ENCODE measurements at regions not wholly inside any gene's neighbourhood (a gene's known extent, or its start where the extent isn't known, plus 50 kb on each side); places are given as distances from the start of the nearest gene placed in this dataset.

DNA sequence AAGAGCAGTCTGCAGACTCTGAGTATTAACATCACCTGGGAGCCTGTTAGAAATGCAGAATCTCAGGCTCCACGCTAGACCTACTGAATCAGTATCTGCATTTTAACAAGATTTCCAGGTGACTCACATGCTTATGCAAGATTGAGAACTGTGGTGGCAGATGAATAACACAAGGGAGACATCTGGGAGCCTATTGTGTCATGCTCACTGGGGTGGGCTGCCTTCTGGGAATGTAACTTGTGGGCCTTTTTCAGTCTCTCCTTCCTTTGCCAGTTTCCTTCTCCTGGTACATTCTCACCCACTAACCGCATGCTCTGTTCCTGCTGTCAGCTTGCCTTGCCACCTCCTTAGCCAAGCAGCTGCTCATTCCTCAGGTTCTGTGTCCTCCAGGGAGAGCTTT lies 176.6 kb upstream of the C9orf72 start:
- peak; percentile 88 for DNase-seq (ENCODE audit: low read depth)

DNA sequence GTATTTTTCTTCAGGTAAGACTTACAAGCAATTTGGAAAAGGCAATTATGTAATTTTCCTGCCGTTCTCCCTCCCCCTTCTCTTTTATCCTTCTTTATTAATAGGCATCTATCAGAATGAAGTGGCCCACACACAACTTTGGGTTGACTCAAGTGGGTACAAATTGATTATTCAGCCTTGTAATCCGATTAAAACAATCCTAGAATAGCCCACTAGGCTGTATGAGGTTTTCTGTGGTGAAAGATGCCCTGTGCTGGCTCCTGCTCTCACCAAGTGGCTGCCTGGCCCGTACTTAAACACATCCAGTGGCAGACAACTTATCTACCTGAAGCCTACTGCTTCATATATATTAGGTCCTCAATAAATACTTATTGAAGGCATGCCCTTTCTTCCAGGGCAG lies 177.3 kb upstream of the C9orf72 start:
- no peak for DNase-seq (ENCODE audit: low read depth)

DNA sequence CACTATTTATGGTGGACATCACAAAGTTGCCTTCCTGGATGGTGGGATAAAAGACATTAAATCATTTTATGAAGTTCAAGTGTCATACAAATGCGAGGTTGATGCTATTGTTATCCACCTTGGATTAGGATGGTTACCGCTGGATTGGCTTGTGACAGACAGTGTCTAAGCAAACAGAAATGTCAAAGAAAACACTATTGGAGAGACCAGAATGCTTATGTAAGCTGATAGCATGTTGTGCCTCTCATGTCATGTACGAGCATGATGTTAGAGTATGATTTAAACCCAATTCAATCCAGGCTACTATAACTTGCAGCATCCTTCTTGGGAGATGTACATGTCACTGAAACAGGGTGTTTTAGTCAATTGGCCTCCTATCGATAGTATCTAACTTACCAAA lies 178.8 kb upstream of the C9orf72 start:
- no peak for DNase-seq (ENCODE audit: low read depth)

DNA sequence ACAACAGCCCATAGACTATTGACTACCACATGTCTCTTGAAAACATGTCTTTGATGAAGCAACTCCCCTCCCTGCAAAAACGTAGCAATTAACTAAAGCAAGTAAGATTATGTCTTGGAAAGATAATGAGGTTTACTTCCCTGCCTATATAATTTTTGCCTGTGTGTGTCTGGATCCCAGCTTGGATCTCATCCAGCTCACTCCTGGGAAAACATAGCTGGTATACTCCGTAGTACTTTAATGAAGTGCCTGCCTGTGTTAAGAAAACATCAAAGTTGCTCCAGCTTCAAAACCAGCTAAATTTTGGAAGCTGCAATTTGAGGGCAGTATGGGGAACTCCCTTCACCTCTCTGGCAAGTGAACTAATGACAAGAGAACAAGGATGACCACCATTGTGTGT lies 182.6 kb upstream of the C9orf72 start:
- DNase-seq (ENCODE audit: low read depth): no peak

DNA sequence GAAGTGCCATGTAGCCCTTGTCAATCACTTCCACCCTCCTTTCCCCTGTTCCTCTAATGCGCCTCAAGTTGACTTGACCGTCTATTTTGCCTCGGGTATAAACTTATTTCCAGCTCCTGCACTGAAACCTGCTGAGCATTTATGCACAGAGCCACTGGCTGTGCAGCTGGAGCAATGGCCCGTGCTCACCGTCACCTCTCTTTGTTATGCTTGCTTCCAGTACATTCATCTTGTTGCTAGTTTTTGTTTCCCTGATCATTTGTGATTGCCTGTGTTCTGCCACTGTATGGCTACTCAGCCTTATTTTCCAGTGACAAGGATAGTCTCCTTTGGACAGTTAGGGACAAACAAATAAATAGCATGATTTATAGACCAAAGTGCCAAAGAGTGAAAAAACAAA lies 183.1 kb upstream of the C9orf72 start:
- DNase-seq (ENCODE audit: low read depth): no peak

DNA sequence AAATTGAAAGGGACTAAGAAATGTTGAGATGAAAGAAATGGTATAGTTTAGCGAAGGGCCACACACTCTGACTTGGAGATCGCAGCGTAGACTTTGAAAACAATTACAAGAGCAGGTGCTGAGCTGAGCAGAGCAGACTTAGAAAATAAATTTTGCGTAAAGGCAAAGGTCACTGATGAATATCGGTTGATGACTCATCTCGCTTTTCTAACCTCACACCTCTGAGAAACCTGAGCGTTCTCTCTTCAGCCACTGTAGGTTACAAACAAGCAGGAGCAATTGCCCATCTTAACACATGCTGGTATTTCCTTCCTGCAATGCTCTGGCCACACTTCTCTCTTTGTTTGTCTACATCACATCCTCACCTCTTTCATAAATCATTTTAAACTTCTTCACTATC lies 190.6 kb upstream of the C9orf72 start:
- DNase-seq (ENCODE audit: low read depth): no peak

DNA sequence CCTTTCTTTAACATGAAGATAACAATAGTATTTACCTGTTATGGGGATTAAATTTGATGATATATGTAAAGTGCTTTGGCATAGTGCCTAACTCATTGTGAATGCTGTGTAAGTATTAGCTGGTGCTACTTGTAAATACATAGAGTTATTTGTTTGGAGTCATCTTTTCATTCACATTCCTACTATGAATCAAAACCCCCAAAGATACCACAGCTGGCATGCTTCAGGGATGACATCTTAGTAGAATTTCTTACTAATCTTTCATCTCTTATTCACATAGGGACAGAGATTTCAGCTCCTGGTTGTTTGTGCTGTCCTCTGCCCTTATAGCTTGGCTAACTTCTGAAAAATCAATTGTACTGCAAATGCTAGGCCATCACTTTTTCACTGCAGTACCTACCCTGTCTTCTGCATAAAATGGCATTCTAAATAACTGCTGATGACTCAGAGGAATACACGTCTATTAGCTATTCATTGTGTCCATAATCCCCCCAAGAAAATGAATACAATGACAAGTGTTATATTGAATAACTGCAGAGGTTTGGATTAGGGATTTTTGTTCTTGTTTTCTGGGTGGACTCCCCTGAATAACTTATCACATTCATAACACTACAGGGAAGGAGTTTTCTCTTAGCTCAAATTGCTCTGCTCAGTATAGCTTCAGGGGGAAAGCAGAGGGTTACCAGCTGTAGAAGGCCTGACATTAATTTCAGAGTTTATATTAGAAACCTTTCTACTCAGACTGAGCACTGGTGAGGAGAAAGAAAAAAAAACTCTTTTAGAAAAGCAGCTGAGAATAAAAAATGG lies 192.2 kb upstream of the C9orf72 start:
- DNase-seq (ENCODE audit: low read depth): peak; percentile 75

DNA sequence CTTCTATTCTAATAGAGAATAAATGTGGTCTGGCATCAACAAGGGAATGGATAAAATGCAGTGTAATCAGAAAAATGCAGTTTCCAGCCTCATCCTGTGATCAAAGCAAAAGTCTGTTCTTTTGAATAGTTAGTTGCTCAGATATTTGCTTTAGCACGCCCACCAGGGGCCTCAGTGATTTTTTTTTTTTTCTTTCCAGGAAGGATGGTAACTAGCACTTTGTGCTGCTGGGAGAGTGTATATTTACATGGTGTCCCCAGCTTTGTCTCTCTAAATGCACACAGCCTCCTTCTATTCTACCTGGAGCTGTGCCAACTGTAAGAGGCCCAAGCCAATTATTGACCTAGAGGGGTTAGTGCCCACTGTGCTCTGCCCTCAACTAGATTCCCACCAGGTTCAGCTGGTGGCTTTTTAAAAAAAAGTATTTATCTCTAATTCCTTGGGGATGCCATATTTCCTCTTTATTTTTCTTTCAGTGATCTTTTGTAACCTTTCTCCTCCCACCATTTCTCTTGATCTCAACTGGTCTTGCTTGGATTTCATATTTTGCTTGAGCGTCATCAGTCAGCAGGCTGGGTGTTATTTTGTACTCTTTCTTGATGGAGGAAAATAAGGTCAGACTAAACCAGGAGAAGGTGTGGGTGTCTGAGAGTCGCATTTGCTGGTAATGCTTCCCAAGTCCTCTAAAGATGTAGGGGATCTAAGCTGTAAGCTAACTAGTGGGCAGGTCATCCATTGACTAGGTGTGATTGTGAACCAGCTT lies 193.0 kb upstream of the C9orf72 start:
- no peak for DNase-seq (ENCODE audit: low read depth)

DNA sequence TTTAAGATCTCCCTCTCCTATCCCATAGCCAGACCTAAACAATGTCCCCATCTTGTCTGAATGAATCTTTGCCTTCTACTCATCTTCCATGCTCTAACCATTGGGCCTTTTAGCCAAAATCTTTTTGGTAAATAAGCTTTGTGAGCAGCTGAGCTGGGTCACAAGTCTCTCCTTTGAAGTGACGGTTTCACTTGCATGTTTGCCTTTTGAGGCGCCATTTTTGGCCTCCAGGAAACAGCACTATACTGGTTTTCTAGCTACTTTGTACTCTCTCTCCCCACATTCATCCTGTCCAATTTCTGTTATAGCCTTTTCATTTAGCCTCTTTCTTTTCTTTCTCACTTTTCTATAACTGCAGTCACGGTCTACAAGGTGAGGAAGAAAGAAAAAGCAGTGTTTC lies 195.5 kb upstream of the C9orf72 start:
- DNase-seq (ENCODE audit: low read depth): no peak

DNA sequence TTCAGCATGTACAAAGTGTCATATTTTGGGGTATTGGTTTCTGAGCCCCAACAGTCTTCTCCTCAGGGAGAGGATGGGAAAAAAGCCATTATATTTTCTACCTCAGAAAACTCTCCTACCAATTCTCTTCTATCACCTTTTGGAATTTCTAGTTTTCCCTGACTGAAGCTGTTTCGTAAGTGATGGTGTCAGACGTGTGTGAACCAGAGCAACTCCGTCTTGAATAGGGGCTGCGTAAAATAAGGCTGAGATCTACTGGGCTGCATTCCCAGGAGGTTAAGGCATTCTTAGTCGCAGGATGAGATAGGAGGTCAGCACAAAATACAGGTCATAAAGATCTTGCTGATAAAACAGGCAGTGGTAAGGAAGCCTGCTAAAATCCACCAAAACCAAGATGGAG lies 197.3 kb upstream of the C9orf72 start:
- DNase-seq (ENCODE audit: low read depth): no peak

DNA sequence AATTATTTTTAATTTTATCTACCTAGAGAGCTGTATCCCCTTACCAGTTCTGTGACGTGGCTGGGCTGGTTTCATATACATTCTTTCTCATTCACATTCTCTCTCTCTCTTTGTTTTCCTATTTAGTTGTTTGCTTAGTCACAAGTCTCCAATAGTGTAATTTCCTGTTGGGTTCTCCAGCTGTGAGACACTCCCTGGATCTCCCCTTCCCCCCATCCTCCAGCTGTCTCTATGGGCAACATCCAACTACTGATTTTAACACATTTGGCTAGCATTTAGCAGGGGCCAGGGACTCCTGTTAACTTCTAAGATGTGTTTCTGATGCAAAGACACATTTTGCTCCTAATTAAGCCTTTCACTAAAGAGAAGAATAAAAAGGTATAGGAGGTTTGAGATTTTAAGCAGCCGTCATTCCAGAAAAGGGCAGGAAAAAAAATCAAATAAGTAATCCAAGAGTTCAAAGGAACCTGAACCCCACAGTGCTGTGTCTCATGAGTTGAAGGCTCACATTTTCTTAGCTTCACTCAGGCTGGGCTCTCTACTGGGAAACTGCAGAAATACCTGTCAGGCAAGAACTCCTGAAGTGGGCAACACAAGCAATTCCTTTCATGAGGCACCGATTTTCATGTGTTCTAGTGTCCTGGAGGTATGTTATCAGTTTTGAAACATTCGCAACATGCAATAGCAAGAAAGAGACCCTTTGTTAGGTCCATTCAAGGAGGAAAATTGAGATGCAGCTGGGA lies 198.7 kb upstream of the C9orf72 start:
- peak; percentile 94 for DNase-seq (ENCODE audit: low read depth)

DNA sequence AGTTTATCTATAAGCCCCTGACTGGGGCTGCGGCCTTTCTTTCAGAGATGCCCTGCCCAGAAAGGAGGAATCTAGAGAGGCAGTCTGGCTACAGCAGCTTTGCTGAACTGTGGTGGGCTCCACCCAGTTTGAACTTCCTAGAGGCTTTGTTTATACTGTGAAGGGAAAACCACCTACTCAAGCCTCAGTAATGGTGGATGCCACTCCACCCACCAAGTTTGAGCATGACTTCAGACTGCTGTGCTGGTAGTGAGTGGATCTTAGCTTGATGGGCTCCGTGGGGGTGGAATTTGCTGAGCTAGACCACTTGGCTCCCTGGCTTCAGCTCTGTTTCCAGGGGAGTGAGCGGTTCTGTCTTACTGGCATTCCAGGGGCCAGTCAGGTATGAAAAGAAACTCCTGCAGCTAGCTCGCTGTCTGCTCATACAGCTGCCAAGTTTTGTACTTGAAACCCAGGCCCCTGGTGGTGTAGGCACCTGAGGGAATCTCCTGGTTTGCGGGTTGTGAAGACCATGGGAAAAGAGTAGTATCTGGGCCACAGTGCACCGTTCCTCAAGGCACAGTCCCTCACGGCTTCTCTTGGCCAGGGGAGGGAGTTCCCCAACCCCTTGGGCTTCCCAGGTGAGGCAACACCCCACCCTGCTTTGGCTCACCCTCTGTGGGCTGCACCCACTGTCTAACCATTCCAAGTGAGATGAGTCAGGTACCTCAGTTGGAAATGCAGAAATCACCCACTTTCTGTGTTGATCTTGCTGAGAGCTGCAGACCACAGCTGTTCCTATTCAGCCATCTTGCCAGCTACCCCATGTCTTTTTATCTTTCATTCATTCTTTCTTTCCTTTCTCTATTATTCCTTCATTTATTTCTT lies 211.8 kb upstream of the C9orf72 start:
- peak; percentile 82 for DNase-seq (ENCODE audit: low read depth)

DNA sequence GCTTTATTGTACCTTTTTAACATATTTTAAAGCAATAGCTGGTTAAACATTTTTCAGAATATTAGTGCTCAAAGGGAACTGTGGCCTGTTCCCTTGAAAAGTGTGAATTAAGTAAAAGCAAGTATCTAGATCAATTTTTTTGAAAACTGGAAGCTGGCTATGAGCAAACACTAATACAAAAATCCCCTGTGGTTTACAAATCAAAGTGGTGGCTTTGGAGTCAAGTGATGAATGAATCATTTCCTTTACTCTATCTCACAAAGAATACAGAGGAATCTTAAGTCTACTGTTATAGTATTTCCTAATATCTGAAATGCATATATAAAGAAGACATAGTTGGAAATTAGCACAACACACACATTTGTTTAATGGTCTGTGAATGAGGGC lies 212.4 kb upstream of the C9orf72 start:
- peak; percentile 80 for DNase-seq (ENCODE audit: low read depth)

DNA sequence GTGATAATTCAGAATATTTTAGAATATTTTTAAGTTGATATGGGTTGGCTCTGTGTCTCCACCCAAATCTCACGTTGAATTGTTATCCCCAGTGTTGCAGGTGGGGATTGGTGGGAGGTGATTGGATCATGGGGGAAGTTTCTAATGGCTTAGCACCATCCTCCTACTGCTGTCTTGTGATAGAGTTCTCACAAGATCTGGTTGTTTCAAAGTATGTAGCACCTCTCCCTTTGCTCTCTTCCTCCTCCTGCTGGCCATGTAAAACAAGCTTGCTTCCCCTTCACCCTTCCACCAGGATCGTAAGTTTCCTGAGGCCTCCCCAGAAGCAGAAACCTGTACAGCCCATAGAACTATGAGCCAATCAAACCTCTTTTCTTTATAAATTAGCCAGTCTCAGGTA lies 214.6 kb upstream of the C9orf72 start:
- peak; percentile 45 for DNase-seq (ENCODE audit: low read depth)

DNA sequence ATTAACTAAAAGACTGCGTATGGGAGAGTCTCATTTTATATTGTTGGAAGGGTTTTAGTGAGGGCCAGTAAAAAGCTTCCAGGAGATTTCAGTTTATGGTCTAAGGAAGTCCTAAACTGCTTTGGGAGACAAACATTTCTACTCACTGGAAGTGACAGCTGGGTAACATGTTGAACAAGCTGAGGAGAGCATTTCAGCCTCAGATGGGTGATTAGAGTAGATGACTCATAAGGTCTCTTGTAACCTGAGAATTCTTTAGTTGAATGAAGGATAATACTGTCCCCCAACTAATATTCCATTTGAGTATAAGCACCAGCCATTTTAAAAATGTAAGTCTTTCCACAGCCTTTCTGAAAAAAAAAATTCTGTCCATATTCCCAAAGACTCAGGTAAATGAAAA lies 218.0 kb upstream of the C9orf72 start:
- peak; percentile 93 for DNase-seq (ENCODE audit: low read depth)

DNA sequence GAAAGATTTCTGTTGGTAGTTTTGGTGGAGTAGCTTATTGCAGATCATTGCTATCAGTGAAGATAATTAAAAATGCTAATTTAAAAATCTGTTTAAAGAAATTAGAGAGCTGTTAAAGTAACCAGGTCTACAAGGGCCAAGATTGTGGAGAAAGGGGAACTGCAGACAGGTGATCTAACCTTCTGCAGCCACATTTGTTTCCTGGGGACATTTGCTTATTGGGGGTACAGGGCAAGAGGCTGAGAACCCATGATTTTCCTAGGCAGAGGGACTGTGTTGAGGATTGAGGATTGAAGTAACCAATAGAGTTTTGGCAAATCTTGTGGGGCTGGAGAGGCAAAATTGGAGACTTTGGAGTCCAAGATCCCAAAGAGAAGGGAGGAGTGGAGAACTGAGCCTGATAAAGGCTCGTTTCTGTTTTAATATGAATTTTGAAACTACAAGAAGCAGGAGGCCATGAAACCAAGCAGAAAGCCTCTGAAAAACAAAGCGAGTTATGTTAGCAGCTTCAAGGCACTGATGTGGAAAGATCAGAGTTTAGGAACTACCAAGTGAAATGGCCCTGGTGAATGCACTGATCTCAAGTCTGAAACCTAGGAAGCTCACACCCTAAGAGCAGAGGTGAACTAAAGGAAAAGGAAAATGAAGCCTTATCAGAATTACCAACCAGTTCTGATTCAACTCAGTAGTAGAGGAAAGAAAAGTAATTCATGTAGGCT lies 219.8 kb upstream of the C9orf72 start:
- no peak for DNase-seq (ENCODE audit: low read depth)

DNA sequence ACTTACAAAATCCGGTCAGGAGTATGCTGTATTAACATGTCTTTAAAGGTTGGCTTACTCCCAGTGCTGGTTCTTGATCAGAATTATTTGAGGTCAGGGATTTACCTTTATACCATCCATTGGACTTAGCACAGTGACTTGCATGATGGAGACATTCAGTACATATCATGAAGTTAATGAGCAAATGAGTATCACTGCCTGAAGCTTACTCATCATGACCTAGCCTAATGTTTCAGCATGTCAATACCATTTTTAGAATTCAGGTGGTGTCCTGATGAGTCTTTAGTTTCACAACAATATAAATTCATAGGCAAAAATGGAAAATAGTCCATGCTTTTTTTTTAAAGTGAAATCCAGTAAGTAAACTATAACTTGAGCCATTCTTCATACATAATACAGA lies 226.0 kb upstream of the C9orf72 start:
- peak; percentile 37 for DNase-seq (ENCODE audit: low read depth)

DNA sequence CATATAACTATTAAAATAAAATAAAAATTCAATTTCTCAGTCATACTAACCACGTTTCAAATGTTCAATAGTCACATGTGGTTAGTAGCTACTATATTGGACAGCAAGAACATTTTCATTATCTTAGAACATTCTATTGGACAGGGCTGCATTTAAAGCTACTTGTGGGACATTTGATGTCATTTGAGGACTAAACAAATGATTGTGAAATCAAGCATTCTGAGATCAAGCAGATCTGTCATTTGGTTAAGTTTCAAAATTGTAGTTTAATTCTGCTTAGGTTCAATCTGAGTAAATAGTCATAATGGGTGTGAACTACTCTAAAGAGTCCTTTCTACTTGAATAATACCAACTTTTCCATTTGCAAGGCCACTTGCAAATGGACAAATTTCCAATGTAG lies 226.9 kb upstream of the C9orf72 start:
- DNase-seq (ENCODE audit: low read depth): no peak

DNA sequence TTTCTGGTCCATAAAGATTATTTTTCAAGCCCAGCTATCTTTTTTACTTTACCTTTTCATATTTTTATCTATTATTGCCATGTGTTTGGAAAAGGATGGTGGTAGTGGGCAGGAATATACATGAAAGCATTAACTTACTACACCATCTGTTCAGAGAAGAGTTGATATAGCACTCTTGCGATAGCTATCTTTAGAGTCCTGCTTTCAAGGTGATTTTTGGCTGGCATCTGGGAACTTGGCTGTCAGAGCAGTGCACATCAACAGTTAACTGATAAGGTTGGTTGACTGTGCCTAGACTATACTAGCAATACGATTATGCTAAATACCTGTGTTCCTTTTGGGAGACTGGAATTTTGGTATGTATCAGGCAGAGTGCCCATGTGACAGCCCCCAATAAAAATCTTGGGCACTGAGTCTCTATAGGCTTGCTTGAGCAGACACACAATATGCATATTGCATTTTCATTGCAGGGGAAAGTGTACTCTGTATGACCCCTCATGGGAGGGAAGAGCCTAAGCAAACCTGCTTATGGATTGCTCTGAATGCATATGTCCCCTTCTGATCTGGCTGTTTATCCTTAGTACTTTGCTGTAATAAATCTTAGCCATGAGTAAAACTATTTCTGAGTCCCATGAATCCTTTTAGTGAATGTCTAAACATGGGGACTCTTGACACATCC lies 227.6 kb upstream of the C9orf72 start:
- no peak for DNase-seq (ENCODE audit: low read depth)

DNA sequence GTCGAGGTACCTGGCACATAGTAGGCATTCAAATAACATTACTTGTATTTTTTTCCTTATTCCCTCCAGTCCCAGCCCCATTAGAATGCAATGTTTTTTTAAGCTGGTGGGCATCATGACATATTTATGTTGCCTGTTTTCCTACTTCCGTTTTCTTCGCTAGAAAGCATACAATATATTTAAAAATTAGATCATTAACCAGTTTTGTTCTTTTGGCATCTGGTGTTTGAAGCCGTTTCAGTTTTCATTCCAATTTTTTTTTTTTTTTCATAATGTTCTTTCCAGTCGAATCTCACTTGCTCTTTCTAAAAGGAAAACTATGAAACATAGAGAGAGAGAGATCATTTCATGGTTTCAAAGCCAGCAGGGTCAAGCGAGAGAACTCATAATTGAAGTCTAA lies 228.3 kb upstream of the C9orf72 start:
- DNase-seq (ENCODE audit: low read depth): no peak
